GM13977 (cell line): ENCODE measurements at regions not wholly inside any gene's neighbourhood (a gene's known extent, or its start where the extent isn't known, plus 50 kb on each side); places are given as distances from the start of the nearest gene placed in this dataset.

Source experiments
- DNase-seq: peaks from one replicate; pipeline ENCODE4 v3.0.0; 2012; ENCODE audit warnings: low spot score
- CTCF ChIP-seq: IDR thresholded peaks from 2 replicates; pipeline ENCODE4 v1.5.1; 2012; ENCODE audit warnings: mild to moderate bottlenecking, control low read depth; ENCODE audit not compliant: insufficient read depth; ENCODE audit errors: extremely low read depth, missing control alignments
- in situ Hi-C: fragments of 300-500 bp; cut with MboI; formaldehyde crosslinking; loops from one replicate; pipeline ENCODE4 v1.12.0; 2022; ENCODE audit warnings: low sequenced_read_pairs, low pct_unique_long_range_greater_than_20kb, mixed read lengths, inconsistent platforms; ENCODE audit not compliant: unreplicated experiment

GRCh38 chr4:136634121-136634520 lies 898.2 kb downstream of the PCDH18 start:
- no peak for TF ChIP-seq CTCF
- in situ Hi-C loops = no loop called here
- DNase-seq = no peak

- in situ Hi-C loops = no loop called here
- TF ChIP-seq CTCF = no peak
- no peak for DNase-seq
These were observed 932.4 kb downstream of the PCDH18 start for GRCh38 chr4:136599890-136600289.

- DNase-seq = no peak
- no peak for TF ChIP-seq CTCF
- in situ Hi-C loops = no loop called here
These were observed 941.9 kb downstream of the PCDH18 start for GRCh38 chr4:136590440-136590839.

- DNase-seq = no peak
- TF ChIP-seq CTCF = no peak
- in situ Hi-C loops = no loop called here
These were observed 948.7 kb downstream of the PCDH18 start for GRCh38 chr4:136583567-136583966.

GRCh38 chr4:136581119-136581518 lies 951.2 kb downstream of the PCDH18 start:
- in situ Hi-C loops = no loop called here
- DNase-seq = no peak
- TF ChIP-seq CTCF = no peak

GRCh38 chr4:136575146-136575545 lies 957.1 kb downstream of the PCDH18 start:
- no peak for DNase-seq
- TF ChIP-seq CTCF = no peak
- in situ Hi-C loops = no loop called here

- in situ Hi-C loops = no loop called here
- no peak for DNase-seq
- TF ChIP-seq CTCF = no peak
These were observed 958.8 kb downstream of the PCDH18 start for GRCh38 chr4:136573460-136573859.
